Coronary artery (tissue), 2 donors: ENCODE measurements at regions not wholly inside any gene's neighbourhood (a gene's known extent, or its start where the extent isn't known, plus 50 kb on each side); places are given as distances from the start of the nearest gene placed in this dataset.

Source experiments
- DNase-seq: peaks from one replicate; pipeline ENCODE4 v3.0.0-alpha.2; 2017; ENCODE audit warnings: low spot score
- H3K27ac ChIP-seq, 2 donors: fragments of 200-600 bp; sonication (generic); one replicate each; pipeline ENCODE4 v1.5.1; 2016 to 2019
- H3K4me3 ChIP-seq: fragments of 200-600 bp; sonication (generic); 2 replicates; pipeline ENCODE4 v1.5.1; 2016; ENCODE audit warnings: mild to moderate bottlenecking, moderate library complexity
- CTCF ChIP-seq: fragments of 200-600 bp; sonication (generic); IDR thresholded peaks from one replicate; pipeline ENCODE4 v1.5.1; 2019; ENCODE audit warnings: antibody characterized with exemption

GRCh38 chr4:138852681-138853080 lies 162.9 kb upstream of the NOCT start:
- no peak overlapping the region for H3K27ac ChIP-seq
- no peak overlapping the region for H3K4me3 ChIP-seq
- TF ChIP-seq CTCF: no peak
- DNase-seq: no peak

- Histone ChIP-seq H3K27ac (no peak overlapping the region), H3K4me3 (no peak overlapping the region)
- DNase-seq: no peak
Observed at GRCh38 chr4:138851391-138852335, 163.9 kb upstream of the NOCT start.

GRCh38 chr4:138845664-138846063 lies 169.9 kb upstream of the NOCT start:
- Histone ChIP-seq H3K27ac (no peak overlapping the region), H3K4me3 (no peak overlapping the region)
- TF ChIP-seq CTCF: no peak
- no peak for DNase-seq

More at GRCh38 chr4:138851391-138852335, 163.9 kb upstream of the NOCT start:
- no peak for TF ChIP-seq CTCF

GRCh38 chr4:138845054-138845453 lies 170.5 kb upstream of the NOCT start:
- no peak overlapping the region for H3K27ac ChIP-seq
- DNase-seq: no peak
- H3K4me3 ChIP-seq: no peak overlapping the region
- TF ChIP-seq CTCF: no peak

GRCh38 chr4:138843616-138844015 lies 172.0 kb upstream of the NOCT start:
- Histone ChIP-seq H3K27ac (no peak overlapping the region), H3K4me3 (no peak overlapping the region)
- no peak for DNase-seq
- TF ChIP-seq CTCF: no peak

GRCh38 chr4:138841343-138841742 lies 174.2 kb upstream of the NOCT start:
- Histone ChIP-seq H3K4me3 (no peak overlapping the region), H3K27ac (no peak overlapping the region)
- no peak for TF ChIP-seq CTCF
- no peak for DNase-seq

- Histone ChIP-seq H3K27ac (no peak overlapping the region), H3K4me3 (no peak overlapping the region)
- no peak for TF ChIP-seq CTCF
- no peak for DNase-seq
Observed at GRCh38 chr4:138838251-138838650, 177.3 kb upstream of the NOCT start.
